ENCODE measurements at regions not wholly inside any gene's neighbourhood (a gene's known extent, or its start where the extent isn't known, plus 50 kb on each side); places are given as distances from the start of the nearest gene placed in this dataset.

GRCh38 chr13:80590551-80590950 lies 249.6 kb upstream of the SPRY2 start:
- DNase-seq = no peak
- ATAC-seq = no peak

- DNase-seq (no peak), ATAC-seq (no peak)
Observed at GRCh38 chr13:80586356-80586755, 245.4 kb upstream of the SPRY2 start.

GRCh38 chr13:80585531-80585930 lies 244.6 kb upstream of the SPRY2 start:
- DNase-seq = no peak
- ATAC-seq = no peak

GRCh38 chr13:80584785-80585184 lies 243.9 kb upstream of the SPRY2 start:
- DNase-seq = no peak
- no peak for ATAC-seq

GRCh38 chr13:80584306-80584705 lies 243.4 kb upstream of the SPRY2 start:
- ATAC-seq (no peak), DNase-seq (no peak)

GRCh38 chr13:80577926-80578670 lies 237.2 kb upstream of the SPRY2 start:
- no peak for ATAC-seq
- no peak for DNase-seq

- ATAC-seq (no peak), DNase-seq (no peak)
Observed at GRCh38 chr13:80577285-80577684, 236.4 kb upstream of the SPRY2 start.

GRCh38 chr13:80574113-80574850 lies 233.4 kb upstream of the SPRY2 start:
- no peak for DNase-seq
- no peak for ATAC-seq

- no peak for ATAC-seq
- no peak for DNase-seq
Observed at GRCh38 chr13:80572923-80573316, 232.0 kb upstream of the SPRY2 start.

GRCh38 chr13:80572308-80572922 lies 231.5 kb upstream of the SPRY2 start:
- ATAC-seq (no peak), DNase-seq (no peak)

GRCh38 chr13:80571346-80572307 lies 230.7 kb upstream of the SPRY2 start:
- DNase-seq = no peak
- ATAC-seq = no peak

GRCh38 chr13:80563439-80563838 lies 222.5 kb upstream of the SPRY2 start:
- no peak for DNase-seq
- no peak for ATAC-seq

GRCh38 chr13:80562433-80563156 lies 221.7 kb upstream of the SPRY2 start:
- no peak for ATAC-seq
- no peak for DNase-seq

GRCh38 chr13:80560609-80561008 lies 219.7 kb upstream of the SPRY2 start:
- ATAC-seq (no peak), DNase-seq (no peak)

GRCh38 chr13:80559944-80560343 lies 219.0 kb upstream of the SPRY2 start:
- DNase-seq (no peak), ATAC-seq (no peak)

GRCh38 chr13:80558074-80558473 lies 217.1 kb upstream of the SPRY2 start:
- no peak for ATAC-seq
- no peak for DNase-seq

GRCh38 chr13:80555796-80556678 lies 215.1 kb upstream of the SPRY2 start:
- DNase-seq (no peak), ATAC-seq (no peak)

GRCh38 chr13:80552851-80553440 lies 212.0 kb upstream of the SPRY2 start:
- no peak for ATAC-seq
- DNase-seq = no peak

GRCh38 chr13:80551650-80552497 lies 210.9 kb upstream of the SPRY2 start:
- ATAC-seq = no peak
- no peak for DNase-seq
